SJSA1 (cell line): ENCODE measurements at regions not wholly inside any gene's neighbourhood (a gene's known extent, or its start where the extent isn't known, plus 50 kb on each side); places are given as distances from the start of the nearest gene placed in this dataset.
A peak's percentile ranks its signal among the peaks of the same experiment; 100 is the strongest.

Experiments
- DNase-seq, 2 experiments: peaks; one replicate each; pipeline ENCODE4 v3.0.0-alpha.2; 2015 to 2020; ENCODE audit warnings: low spot score in 2 of 2, low read depth in 1 of 2
- H3K27ac ChIP-seq: fragments of 250-450 bp; sonication (Bioruptor Pico); 2 replicates; pipeline ENCODE4 v1.5.1; 2020; ENCODE audit warnings: mild to moderate bottlenecking, moderate library complexity
- H3K27me3 ChIP-seq: fragments of 250-450 bp; sonication (Bioruptor Pico); replicated peaks from 2 replicates; pipeline ENCODE4 v1.5.1; 2020; ENCODE audit warnings: mild to moderate bottlenecking, moderate library complexity
- H3K36me3 ChIP-seq: fragments of 250-450 bp; sonication (Bioruptor Pico); 2 replicates; pipeline ENCODE4 v1.5.1; 2020; ENCODE audit warnings: mild to moderate bottlenecking
- H3K4me1 ChIP-seq: fragments of 250-450 bp; sonication (Bioruptor Pico); replicated peaks from 2 replicates; pipeline ENCODE4 v1.6.1; 2021; ENCODE audit warnings: mild to moderate bottlenecking
- H3K4me3 ChIP-seq: fragments of 250-450 bp; sonication (Bioruptor Pico); 2 replicates; pipeline ENCODE4 v1.5.1; 2020; ENCODE audit warnings: mild to moderate bottlenecking
- H3K9me3 ChIP-seq: fragments of 250-450 bp; sonication (Bioruptor Pico); replicated peaks from 2 replicates; pipeline ENCODE4 v1.5.1; 2020; ENCODE audit warnings: mild to moderate bottlenecking

GRCh38 chr2:71787476-71788185 lies 334.3 kb downstream of the DYSF start:
- H3K27me3 ChIP-seq: no peaks in the 10 kb centered on the region
- peaks cover 40% of the 10 kb centered on the region for H3K4me1 ChIP-seq
- no peaks in the 10 kb centered on the region for H3K9me3 ChIP-seq
- DNase-seq: peak in 1 of 2 experiments; percentile 25
- H3K36me3 ChIP-seq: no peaks in the 10 kb centered on the region
- no peak overlapping the region for H3K4me3 ChIP-seq
- H3K27ac ChIP-seq: no peak overlapping the region

GRCh38 chr2:71787108-71787415 lies 333.7 kb downstream of the DYSF start:
- no peak overlapping the region for H3K4me3 ChIP-seq
- no peak for DNase-seq

GRCh38 chr2:71786291-71787107 lies 333.1 kb downstream of the DYSF start:
- peaks cover 38% of the 10 kb centered on the region for H3K4me1 ChIP-seq
- no peaks in the 10 kb centered on the region for H3K36me3 ChIP-seq
- no peaks in the 10 kb centered on the region for H3K27me3 ChIP-seq
- peak in 1 of 2 experiments; percentile 40 for DNase-seq
- H3K4me3 ChIP-seq: no peak overlapping the region
- H3K9me3 ChIP-seq: no peaks in the 10 kb centered on the region
- H3K27ac ChIP-seq: no peak overlapping the region

More at GRCh38 chr2:71787108-71787415, 333.7 kb downstream of the DYSF start:
- Histone ChIP-seq H3K9me3 (no peaks in the 10 kb centered on the region), H3K36me3 (no peaks in the 10 kb centered on the region), H3K27me3 (no peaks in the 10 kb centered on the region), H3K27ac (no peak overlapping the region), H3K4me1 (peaks cover 38% of the 10 kb centered on the region)

GRCh38 chr2:71785516-71785981 lies 332.2 kb downstream of the DYSF start:
- H3K4me3 ChIP-seq: no peak overlapping the region
- no peaks in the 10 kb centered on the region for H3K27me3 ChIP-seq
- no peaks in the 10 kb centered on the region for H3K9me3 ChIP-seq
- H3K4me1 ChIP-seq: peaks cover 38% of the 10 kb centered on the region
- no peak overlapping the region for H3K27ac ChIP-seq
- H3K36me3 ChIP-seq: no peaks in the 10 kb centered on the region
- peak in 1 of 2 experiments; percentile 36 for DNase-seq

GRCh38 chr2:71784734-71785511 lies 331.6 kb downstream of the DYSF start:
- DNase-seq: peak; percentile 60 to 71
- Histone ChIP-seq H3K27ac (no peak overlapping the region), H3K4me3 (no peak overlapping the region), H3K27me3 (no peaks in the 10 kb centered on the region), H3K4me1 (peaks cover 42% of the 10 kb centered on the region), H3K36me3 (no peaks in the 10 kb centered on the region), H3K9me3 (no peaks in the 10 kb centered on the region)

- no peaks in the 10 kb centered on the region for H3K27me3 ChIP-seq
- no peaks in the 10 kb centered on the region for H3K36me3 ChIP-seq
- no peak overlapping the region for H3K27ac ChIP-seq
Observed at GRCh38 chr2:71783815-71784214, 330.5 kb downstream of the DYSF start.

GRCh38 chr2:71783215-71783614 lies 329.9 kb downstream of the DYSF start:
- DNase-seq: peak in 1 of 2 experiments; percentile 53

More at GRCh38 chr2:71783815-71784214, 330.5 kb downstream of the DYSF start:
- no peak overlapping the region for H3K4me3 ChIP-seq
- no peak for DNase-seq
- H3K9me3 ChIP-seq: no peaks in the 10 kb centered on the region
- H3K4me1 ChIP-seq: peaks cover 53% of the 10 kb centered on the region

GRCh38 chr2:71782323-71782722 lies 329.0 kb downstream of the DYSF start:
- Histone ChIP-seq H3K9me3 (no peaks in the 10 kb centered on the region), H3K27ac (no peak overlapping the region), H3K4me3 (no peak overlapping the region), H3K4me1 (peaks cover 63% of the 10 kb centered on the region), H3K27me3 (no peaks in the 10 kb centered on the region), H3K36me3 (no peaks in the 10 kb centered on the region)
- DNase-seq: no peak

More at GRCh38 chr2:71783215-71783614, 329.9 kb downstream of the DYSF start:
- Histone ChIP-seq H3K4me1 (peaks cover 59% of the 10 kb centered on the region), H3K9me3 (no peaks in the 10 kb centered on the region), H3K36me3 (no peaks in the 10 kb centered on the region), H3K27ac (0 out of 2 replicates have a peak overlapping the region, but pooled peaks have one; percentile 20), H3K27me3 (no peaks in the 10 kb centered on the region), H3K4me3 (no peak overlapping the region)

- Histone ChIP-seq H3K9me3 (no peaks in the 10 kb centered on the region), H3K27ac (no peak overlapping the region), H3K36me3 (no peaks in the 10 kb centered on the region)
Observed at GRCh38 chr2:71781695-71782228, 328.4 kb downstream of the DYSF start.

GRCh38 chr2:71780162-71780561 lies 326.8 kb downstream of the DYSF start:
- H3K4me1 ChIP-seq: peaks cover 51% of the 10 kb centered on the region
- no peak overlapping the region for H3K4me3 ChIP-seq
- no peaks in the 10 kb centered on the region for H3K27me3 ChIP-seq
- no peak overlapping the region for H3K27ac ChIP-seq
- DNase-seq: peak in 1 of 2 experiments; percentile 21
- H3K36me3 ChIP-seq: no peaks in the 10 kb centered on the region
- no peaks in the 10 kb centered on the region for H3K9me3 ChIP-seq

More at GRCh38 chr2:71781695-71782228, 328.4 kb downstream of the DYSF start:
- no peak for DNase-seq
- Histone ChIP-seq H3K4me3 (no peak overlapping the region), H3K4me1 (peaks cover 63% of the 10 kb centered on the region), H3K27me3 (no peaks in the 10 kb centered on the region)

GRCh38 chr2:71779774-71780105 lies 326.4 kb downstream of the DYSF start:
- no peaks in the 10 kb centered on the region for H3K27me3 ChIP-seq
- peak overlapping the region; percentile 46 for H3K27ac ChIP-seq
- H3K4me1 ChIP-seq: peaks cover 46% of the 10 kb centered on the region
- H3K36me3 ChIP-seq: no peaks in the 10 kb centered on the region
- DNase-seq: no peak
- H3K9me3 ChIP-seq: no peaks in the 10 kb centered on the region
- H3K4me3 ChIP-seq: no peak overlapping the region

- Histone ChIP-seq H3K4me1 (peaks cover 42% of the 10 kb centered on the region), H3K9me3 (no peaks in the 10 kb centered on the region), H3K36me3 (no peaks in the 10 kb centered on the region), H3K4me3 (no peak overlapping the region), H3K27me3 (no peaks in the 10 kb centered on the region), H3K27ac (peak overlapping the region; percentile 46)
- peak; percentile 36 to 75 for DNase-seq
Observed at GRCh38 chr2:71778936-71779773, 325.8 kb downstream of the DYSF start.

- Histone ChIP-seq H3K27ac (no peak overlapping the region), H3K9me3 (no peaks in the 10 kb centered on the region), H3K27me3 (no peaks in the 10 kb centered on the region), H3K4me1 (peaks cover 35% of the 10 kb centered on the region), H3K4me3 (no peak overlapping the region), H3K36me3 (no peaks in the 10 kb centered on the region)
- DNase-seq: peak in 1 of 2 experiments; percentile 34
Observed at GRCh38 chr2:71778514-71778913, 325.2 kb downstream of the DYSF start.
